ENCODE measurements at regions not wholly inside any gene's neighbourhood (a gene's known extent, or its start where the extent isn't known, plus 50 kb on each side); places are given as distances from the start of the nearest gene placed in this dataset.
A peak's percentile ranks its signal among the peaks of the same experiment; 100 is the strongest.

GRCh38 chr13:83183439-83184149 is 698.7 kb downstream of the SLITRK1 start:
- H3K4me3 ChIP-seq (ENCODE audit: low read length), result no peak overlapping the region
- TF ChIP-seq, protein P1, sequence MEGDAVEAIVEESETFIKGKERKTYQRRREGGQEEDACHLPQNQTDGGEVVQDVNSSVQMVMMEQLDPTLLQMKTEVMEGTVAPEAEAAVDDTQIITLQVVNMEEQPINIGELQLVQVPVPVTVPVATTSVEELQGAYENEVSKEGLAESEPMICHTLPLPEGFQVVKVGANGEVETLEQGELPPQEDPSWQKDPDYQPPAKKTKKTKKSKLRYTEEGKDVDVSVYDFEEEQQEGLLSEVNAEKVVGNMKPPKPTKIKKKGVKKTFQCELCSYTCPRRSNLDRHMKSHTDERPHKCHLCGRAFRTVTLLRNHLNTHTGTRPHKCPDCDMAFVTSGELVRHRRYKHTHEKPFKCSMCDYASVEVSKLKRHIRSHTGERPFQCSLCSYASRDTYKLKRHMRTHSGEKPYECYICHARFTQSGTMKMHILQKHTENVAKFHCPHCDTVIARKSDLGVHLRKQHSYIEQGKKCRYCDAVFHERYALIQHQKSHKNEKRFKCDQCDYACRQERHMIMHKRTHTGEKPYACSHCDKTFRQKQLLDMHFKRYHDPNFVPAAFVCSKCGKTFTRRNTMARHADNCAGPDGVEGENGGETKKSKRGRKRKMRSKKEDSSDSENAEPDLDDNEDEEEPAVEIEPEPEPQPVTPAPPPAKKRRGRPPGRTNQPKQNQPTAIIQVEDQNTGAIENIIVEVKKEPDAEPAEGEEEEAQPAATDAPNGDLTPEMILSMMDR (conservative IDR thresholded peaks at IDR 0.05; ENCODE audit: low read length), result no peak
- no peak for DNase-seq (ENCODE audit: low read depth)

DNA sequence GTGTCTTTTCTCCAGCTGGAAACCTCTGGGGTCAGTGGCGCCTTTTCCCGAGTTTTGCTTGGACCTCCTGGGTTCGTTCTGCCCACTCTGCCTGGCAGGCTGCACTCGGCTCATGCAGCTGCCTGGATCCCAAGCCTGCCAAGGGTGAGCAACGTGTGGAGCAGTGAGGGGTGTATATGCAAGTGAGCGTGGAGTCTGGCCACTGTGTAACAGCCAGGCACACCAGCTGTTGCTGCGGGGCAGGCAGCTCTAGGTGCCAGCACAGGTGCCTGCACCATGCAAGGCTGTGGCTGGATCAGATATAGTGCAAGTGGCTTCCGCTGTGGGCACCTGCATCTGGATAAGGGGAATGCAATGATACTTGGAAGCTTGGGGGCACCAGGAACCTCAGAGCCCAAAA is 699.4 kb downstream of the SLITRK1 start:
- no peak for DNase-seq (ENCODE audit: low read depth)
- H3K4me3 ChIP-seq (ENCODE audit: low read length), result no peak overlapping the region
- TF ChIP-seq, protein P1 (conservative IDR thresholded peaks at IDR 0.05; ENCODE audit: low read length), result no peak

GRCh38 chr13:83178008-83178407 is 704.3 kb downstream of the SLITRK1 start:
- DNase-seq (ENCODE audit: low read depth), result no peak
- H3K4me3 ChIP-seq (ENCODE audit: low read length), result no peak overlapping the region
- TF ChIP-seq, protein P1 (conservative IDR thresholded peaks at IDR 0.05; ENCODE audit: low read length), result no peak

GRCh38 chr13:83168590-83168989 is 713.7 kb downstream of the SLITRK1 start:
- DNase-seq (ENCODE audit: low read depth), result peak; percentile 7
- TF ChIP-seq, protein P1 (conservative IDR thresholded peaks at IDR 0.05; ENCODE audit: low read length), result no peak

GRCh38 chr13:83167203-83167602 is 715.1 kb downstream of the SLITRK1 start:
- TF ChIP-seq, protein P1 (conservative IDR thresholded peaks at IDR 0.05; ENCODE audit: low read length), result no peak
- no peak for DNase-seq (ENCODE audit: low read depth)
- H3K4me3 ChIP-seq (ENCODE audit: low read length), result no peak overlapping the region

More at GRCh38 chr13:83168590-83168989, 713.7 kb downstream of the SLITRK1 start:
- H3K4me3 ChIP-seq (ENCODE audit: low read length), result no peak overlapping the region

DNA sequence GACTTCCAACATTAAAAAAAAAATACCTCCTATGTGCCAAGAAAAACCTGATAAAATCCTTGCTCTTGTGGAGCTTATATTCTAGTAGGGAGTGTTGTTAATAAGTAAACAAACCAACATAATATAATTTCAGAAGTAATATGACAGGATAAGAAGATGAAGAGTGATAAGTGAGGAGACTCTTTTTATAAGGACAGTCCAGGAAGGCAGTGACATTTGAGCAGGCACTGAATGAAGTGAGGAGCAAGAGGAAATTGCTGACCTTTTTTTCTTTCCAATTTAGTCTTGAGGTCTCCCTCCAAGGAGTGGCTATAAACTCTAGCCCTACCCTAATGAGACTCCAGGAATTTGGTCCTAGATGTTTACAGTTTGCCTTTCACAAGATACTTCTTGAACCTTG is 715.7 kb downstream of the SLITRK1 start:
- TF ChIP-seq, protein P1 (conservative IDR thresholded peaks at IDR 0.05; ENCODE audit: low read length), result no peak
- DNase-seq (ENCODE audit: low read depth), result no peak
- H3K4me3 ChIP-seq (ENCODE audit: low read length), result no peak overlapping the region

GRCh38 chr13:83162493-83162892 is 719.8 kb downstream of the SLITRK1 start:
- H3K4me3 ChIP-seq (ENCODE audit: low read length), result no peak overlapping the region
- DNase-seq (ENCODE audit: low read depth), result no peak
- TF ChIP-seq, protein P1 (conservative IDR thresholded peaks at IDR 0.05; ENCODE audit: low read length), result no peak

All from AG10803 (cell line).